ENCODE measurements at regions not wholly inside any gene's neighbourhood (a gene's known extent, or its start where the extent isn't known, plus 50 kb on each side); places are given as distances from the start of the nearest gene placed in this dataset.

DNA sequence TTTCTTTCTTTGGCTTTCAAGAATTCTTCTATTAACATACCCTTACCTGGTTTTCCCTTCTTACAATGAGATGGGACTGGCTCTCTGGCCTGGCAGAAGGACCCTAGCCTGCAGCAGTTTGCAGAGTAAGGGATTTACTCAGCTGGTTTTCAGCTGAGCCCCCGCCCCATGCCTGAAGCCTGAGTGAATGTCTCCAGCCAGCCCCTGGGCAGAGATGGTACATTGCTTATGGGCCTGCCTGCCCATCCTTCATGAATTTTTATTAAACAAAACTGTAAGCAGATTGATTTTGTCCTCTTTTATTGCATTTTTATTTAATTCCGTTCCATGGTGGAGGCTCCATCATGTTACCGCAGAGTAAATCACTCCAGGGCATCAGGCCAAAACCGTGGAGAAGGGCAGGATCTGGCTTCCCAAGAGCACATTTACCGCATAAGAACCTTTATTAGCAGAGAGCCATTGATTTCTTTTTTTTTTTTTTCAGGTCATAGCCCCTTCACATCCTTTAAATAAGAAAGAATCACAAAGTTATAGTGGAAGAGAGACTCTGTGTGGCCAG, 316.2 kb downstream of the DHX35 start:
- H3K4me1 Mint-ChIP-seq (ENCODE audit: low read depth) = no peaks in the 10 kb centered on the region
- H3K4me3 Mint-ChIP-seq = no peak overlapping the region
- H3K27me3 Mint-ChIP-seq (ENCODE audit: low read depth) = no peaks in the 10 kb centered on the region
- DNase-seq (ENCODE audit: low spot score) = no peak
- no peak overlapping the region for H3K27ac Mint-ChIP-seq
- H3K9me3 Mint-ChIP-seq = peaks cover 4% of the 10 kb centered on the region
- no peaks in the 10 kb centered on the region for H3K36me3 Mint-ChIP-seq (ENCODE audit: low read depth)

DNA sequence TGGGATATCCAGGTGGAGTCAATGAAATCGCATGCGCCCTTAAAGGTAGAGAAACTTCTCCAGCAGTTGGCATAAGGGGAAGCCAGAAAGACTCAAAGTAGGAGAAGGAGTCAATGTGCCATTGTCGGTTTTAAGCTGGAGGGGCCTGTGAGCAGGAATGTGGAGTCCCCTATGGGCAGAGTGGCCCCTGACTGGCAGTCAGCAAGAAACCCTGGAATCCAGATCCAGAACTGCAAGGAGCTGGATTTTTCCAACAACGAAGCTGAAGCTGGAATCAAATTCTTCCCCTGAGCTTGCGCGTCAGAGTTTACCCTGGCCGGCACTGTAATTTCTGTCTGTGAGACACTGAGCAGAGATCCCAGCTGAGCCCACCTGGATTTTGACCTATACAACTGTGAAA, 315.0 kb downstream of the DHX35 start:
- no peak overlapping the region for H3K4me3 Mint-ChIP-seq
- no peaks in the 10 kb centered on the region for H3K36me3 Mint-ChIP-seq (ENCODE audit: low read depth)
- no peak for DNase-seq (ENCODE audit: low spot score)
- H3K27ac Mint-ChIP-seq = no peak overlapping the region
- H3K27me3 Mint-ChIP-seq (ENCODE audit: low read depth) = no peaks in the 10 kb centered on the region
- peaks cover 4% of the 10 kb centered on the region for H3K9me3 Mint-ChIP-seq
- H3K4me1 Mint-ChIP-seq (ENCODE audit: low read depth) = no peaks in the 10 kb centered on the region

DNA sequence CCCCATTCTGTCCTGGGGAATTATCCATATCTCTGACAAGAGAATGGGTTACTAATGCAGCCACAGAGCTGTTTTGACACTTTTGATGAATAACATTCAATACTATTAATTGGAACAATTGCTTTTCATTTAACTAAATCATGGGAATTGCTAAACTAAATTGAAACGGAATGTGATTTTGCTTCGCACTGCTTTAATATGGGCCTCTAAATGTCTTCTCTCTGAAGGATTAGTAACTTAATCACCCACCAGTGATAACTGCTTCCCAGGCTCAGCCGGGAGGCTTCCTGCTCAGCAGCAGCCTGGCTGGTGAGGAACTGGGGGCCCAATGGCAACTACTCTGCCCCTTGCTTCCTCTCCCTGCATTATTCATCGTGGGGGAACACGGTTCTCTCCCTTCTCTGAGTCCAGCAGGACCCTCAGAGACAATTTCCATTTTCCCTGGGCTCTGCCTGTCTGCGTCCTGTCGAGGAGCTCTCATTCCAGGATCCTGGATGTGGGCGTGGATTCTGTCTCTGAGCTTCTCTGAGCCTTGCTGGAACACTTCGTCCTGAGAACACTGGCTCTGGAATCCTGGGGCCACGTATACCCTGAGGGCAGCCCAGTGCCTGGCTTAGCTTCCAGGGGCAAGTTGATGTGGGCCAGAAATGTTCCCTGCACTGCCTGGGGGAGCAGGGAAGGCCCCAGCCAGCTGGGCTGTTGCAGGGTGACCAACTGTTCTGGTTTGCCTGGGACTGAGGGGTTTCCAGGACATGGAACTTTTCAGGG, 308.9 kb downstream of the DHX35 start:
- Mint-ChIP-seq H3K36me3 (ENCODE audit: low read depth) (no peaks in the 10 kb centered on the region), H3K27me3 (ENCODE audit: low read depth) (no peaks in the 10 kb centered on the region), H3K9me3 (no peaks in the 10 kb centered on the region), H3K4me3 (no peak overlapping the region), H3K4me1 (ENCODE audit: low read depth) (no peaks in the 10 kb centered on the region), H3K27ac (no peak overlapping the region)
- DNase-seq (ENCODE audit: low spot score) = no peak

DNA sequence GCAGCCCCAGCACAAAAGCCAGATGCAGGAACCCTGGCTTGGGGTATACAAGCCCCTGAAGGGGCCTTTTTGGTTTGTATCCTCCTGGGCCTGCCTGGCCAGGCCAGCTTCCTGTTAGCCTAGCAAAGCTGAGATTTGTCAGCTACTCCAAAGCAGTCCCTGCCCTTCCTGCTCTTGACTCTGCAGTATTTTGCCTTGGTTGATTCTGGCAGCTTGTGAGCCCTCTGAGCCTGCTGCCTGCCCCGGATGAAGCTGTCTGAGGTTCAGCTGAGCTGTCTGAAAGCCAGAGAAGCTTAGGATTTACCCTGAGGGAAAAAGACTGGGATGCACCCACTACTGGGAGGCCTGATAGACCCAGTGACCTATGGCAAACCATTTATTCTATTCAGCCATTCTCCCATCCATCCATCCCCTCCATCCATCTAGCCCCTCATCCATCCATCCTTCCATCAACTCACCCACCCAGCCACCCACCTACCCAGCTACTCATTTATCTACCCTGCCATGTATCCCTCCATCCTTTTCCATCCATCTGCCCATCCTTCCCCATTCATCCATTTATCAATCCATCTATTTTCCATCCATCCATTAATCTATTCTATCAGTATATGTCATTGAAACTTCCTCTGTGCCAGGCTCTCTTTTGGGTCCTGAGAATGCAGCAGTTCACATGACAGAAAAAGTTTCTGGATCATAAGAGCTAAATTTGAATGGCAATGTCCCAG, 307.5 kb downstream of the DHX35 start:
- no peak overlapping the region for H3K27ac Mint-ChIP-seq
- no peak for DNase-seq (ENCODE audit: low spot score)
- no peaks in the 10 kb centered on the region for H3K27me3 Mint-ChIP-seq (ENCODE audit: low read depth)
- no peaks in the 10 kb centered on the region for H3K36me3 Mint-ChIP-seq (ENCODE audit: low read depth)
- H3K9me3 Mint-ChIP-seq = no peaks in the 10 kb centered on the region
- no peaks in the 10 kb centered on the region for H3K4me1 Mint-ChIP-seq (ENCODE audit: low read depth)
- H3K4me3 Mint-ChIP-seq = no peak overlapping the region

DNA sequence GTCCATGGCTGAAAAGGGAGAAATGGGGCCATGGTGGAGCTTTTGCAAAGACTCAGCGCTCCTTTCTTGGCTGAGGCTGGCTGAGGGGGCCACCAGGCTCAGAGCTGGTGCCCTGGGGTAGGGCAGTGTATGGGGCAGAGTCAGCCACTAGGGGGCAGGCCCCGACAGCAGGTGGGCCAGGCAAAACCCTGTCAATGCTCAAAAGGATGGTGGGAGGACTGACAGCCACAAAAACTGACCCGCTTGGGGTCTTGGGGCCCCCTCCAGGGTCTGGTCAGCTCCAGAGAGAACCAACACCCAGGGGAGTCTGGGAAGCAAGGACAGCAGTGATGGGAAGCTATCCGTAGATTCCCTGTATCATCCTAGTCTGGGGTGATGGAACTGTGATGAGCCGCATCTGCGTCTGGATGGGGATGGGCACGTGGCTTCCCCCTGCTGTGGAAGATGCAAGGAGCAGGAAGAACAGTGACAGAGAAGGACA, 306.9 kb downstream of the DHX35 start:
- Mint-ChIP-seq H3K4me1 (ENCODE audit: low read depth) (no peaks in the 10 kb centered on the region), H3K36me3 (ENCODE audit: low read depth) (no peaks in the 10 kb centered on the region), H3K9me3 (no peaks in the 10 kb centered on the region), H3K27me3 (ENCODE audit: low read depth) (no peaks in the 10 kb centered on the region), H3K4me3 (no peak overlapping the region), H3K27ac (no peak overlapping the region)
- DNase-seq (ENCODE audit: low spot score) = peak; percentile 15

DNA sequence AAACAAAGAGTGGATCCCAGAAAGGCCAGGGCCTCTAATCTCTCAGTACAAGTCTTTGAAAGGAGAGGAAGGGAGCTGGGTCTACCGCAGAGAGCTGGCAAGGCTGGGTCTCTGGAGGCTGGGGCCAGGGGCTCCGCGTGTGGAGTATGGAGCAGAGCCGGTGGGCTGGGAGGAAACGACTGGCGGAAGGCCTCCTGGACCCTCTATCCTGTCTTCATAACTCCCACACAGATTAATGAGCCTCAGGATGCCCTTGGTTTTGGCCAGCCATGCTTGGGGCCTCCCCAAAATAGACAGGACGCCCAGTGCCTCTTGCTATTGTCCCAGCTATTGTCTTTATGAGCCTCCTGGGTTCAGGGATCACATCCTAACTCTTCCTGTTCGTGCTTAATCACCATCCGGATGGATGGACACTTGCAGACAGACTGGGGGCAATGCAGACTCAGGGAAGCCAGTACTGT, 306.4 kb downstream of the DHX35 start:
- Mint-ChIP-seq H3K4me3 (no peak overlapping the region), H3K9me3 (no peaks in the 10 kb centered on the region), H3K4me1 (ENCODE audit: low read depth) (no peaks in the 10 kb centered on the region), H3K27ac (no peak overlapping the region), H3K36me3 (ENCODE audit: low read depth) (no peaks in the 10 kb centered on the region), H3K27me3 (ENCODE audit: low read depth) (no peaks in the 10 kb centered on the region)
- no peak for DNase-seq (ENCODE audit: low spot score)

DNA sequence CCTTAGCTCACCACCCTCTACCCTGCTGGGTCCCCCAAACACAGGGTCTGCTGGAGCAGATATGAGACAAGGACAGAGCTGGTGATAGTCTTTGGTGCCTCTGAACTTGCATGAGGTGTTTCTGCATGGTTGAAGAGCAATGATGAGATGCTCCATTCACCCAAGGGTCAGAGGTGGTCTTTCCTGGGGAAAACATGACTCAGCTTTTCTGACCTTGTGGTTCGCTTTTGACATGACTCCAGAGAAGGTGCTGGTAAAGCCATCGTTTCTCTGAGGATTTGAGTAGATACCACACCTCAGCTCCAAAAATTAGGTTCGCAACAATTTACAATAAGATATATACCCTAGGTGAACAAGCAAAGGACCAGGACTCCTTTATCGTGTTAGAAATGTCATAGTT, 304.8 kb downstream of the DHX35 start:
- Mint-ChIP-seq H3K4me1 (ENCODE audit: low read depth) (no peaks in the 10 kb centered on the region), H3K36me3 (ENCODE audit: low read depth) (no peaks in the 10 kb centered on the region), H3K4me3 (no peak overlapping the region), H3K27me3 (ENCODE audit: low read depth) (no peaks in the 10 kb centered on the region), H3K9me3 (no peaks in the 10 kb centered on the region), H3K27ac (no peak overlapping the region)
- no peak for DNase-seq (ENCODE audit: low spot score)

DNA sequence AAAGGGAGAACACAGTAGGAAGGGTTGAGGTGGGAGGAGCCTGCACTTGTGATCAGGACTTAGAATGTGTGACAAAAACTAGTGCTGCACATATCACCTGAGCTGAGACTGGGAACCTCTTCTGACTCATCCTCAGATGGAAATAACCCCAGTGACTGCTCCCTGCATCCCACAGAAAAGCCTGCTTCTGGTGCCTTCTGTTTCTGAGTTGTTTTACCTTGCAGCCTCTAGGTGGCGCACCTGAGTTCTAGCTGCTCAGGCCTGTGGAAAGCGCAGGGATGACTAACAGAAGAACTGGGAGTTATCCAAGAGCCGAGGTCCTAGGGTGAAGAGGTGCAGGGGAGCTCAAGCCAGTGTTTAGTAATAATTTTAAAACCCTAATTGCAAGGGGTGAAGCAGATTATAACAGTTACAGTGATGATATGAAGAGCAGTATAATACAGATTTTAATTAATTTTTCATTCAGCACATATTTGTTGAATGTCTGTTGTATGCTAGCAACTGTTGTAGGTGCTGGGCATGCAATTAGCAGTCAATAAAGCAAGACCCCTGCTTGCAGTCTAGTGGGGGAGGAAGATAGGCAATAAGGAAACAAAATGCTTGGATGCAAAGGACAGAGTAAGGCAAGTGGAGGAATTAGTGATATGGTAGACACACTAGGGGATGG, 302.5 kb downstream of the DHX35 start:
- H3K36me3 Mint-ChIP-seq (ENCODE audit: low read depth) = no peaks in the 10 kb centered on the region
- H3K4me1 Mint-ChIP-seq (ENCODE audit: low read depth) = no peaks in the 10 kb centered on the region
- no peak overlapping the region for H3K27ac Mint-ChIP-seq
- H3K4me3 Mint-ChIP-seq = no peak overlapping the region
- H3K27me3 Mint-ChIP-seq (ENCODE audit: low read depth) = peaks cover 3% of the 10 kb centered on the region
- peak; percentile 21 for DNase-seq (ENCODE audit: low spot score)
- H3K9me3 Mint-ChIP-seq = no peaks in the 10 kb centered on the region

DNA sequence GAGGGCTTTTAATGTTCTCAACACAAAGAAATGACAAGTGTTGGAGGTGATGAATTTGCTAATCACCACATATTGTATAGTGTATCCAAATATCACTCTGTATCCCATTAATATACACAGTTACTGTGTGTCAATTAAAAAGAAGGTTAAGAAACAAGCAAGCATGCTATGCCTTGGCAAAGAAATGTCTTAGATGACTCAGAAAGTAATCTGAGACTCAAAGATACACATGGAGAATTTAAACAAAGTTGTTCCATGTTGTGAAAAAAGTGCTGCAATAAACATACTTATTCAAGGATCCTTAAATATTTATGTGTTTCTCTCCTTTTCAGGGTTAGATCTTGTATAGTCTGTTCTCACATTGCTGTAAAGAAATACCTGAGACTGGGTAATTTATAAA, 300.9 kb downstream of the DHX35 start:
- DNase-seq (ENCODE audit: low spot score) = no peak
- Mint-ChIP-seq H3K4me3 (no peak overlapping the region), H3K9me3 (no peaks in the 10 kb centered on the region), H3K4me1 (ENCODE audit: low read depth) (no peaks in the 10 kb centered on the region), H3K27ac (no peak overlapping the region), H3K27me3 (ENCODE audit: low read depth) (peaks cover 3% of the 10 kb centered on the region), H3K36me3 (ENCODE audit: low read depth) (no peaks in the 10 kb centered on the region)

DNA sequence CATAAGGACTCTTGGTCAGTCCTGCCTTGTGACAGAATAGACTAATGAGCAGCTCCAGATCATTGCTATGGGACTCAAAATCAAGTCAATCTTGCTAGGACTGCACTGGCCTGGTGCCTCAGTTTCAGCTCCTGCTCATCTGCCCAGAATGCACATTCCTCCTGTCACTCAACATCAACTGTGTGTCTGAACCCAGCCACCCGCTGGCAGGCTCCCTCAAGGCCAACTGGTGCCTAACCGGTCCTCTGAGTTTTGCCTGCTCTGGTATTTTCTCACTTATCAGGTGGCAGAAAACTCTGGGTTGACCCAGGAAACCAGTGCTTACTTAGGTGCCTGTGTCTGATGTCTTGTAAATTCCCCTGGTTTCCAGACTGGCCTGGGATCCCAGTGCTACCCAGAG, 297.7 kb downstream of the DHX35 start:
- Mint-ChIP-seq H3K27me3 (ENCODE audit: low read depth) (peaks cover 3% of the 10 kb centered on the region), H3K4me3 (no peak overlapping the region), H3K36me3 (ENCODE audit: low read depth) (no peaks in the 10 kb centered on the region), H3K9me3 (no peaks in the 10 kb centered on the region), H3K4me1 (ENCODE audit: low read depth) (no peaks in the 10 kb centered on the region), H3K27ac (no peak overlapping the region)
- no peak for DNase-seq (ENCODE audit: low spot score)

DNA sequence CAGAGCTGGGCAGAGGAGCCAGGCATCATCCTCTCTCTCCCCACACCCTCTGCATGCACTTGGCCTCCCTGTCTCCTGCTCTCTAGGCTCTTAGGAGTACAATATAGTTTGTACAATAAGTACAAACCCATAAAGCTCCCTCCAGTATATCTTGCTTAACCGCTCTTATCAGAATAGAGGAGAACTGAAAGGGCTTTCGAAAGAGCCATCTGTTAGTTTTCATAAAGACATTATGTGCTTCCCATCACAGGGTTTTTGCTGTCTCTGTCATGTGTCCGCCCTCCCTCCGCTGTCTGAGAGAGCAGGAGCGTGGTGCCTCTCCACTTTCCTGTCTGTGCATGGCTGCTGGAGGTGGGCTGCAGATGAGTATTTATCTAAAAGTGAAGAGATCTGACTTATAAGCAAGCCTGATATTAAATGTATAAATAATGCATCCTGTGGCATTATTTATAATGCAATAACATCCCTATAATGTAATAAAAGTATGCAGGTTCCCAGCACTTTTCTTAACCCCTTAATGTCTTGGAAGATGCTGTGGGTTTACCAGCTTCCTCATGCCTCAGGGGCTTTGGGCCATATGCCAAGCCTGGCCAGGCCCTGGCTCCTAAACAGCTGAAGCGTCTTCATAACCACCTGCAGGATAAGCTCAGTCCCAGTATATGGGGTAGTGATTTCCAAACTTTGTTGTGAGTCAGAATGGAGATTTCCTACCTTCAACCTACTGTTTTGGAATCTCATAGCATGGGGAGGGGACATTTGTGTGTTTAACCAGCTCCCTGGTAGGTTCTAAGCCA, 297.1 kb downstream of the DHX35 start:
- H3K27ac Mint-ChIP-seq = no peak overlapping the region
- H3K36me3 Mint-ChIP-seq (ENCODE audit: low read depth) = no peaks in the 10 kb centered on the region
- no peak overlapping the region for H3K4me3 Mint-ChIP-seq
- no peaks in the 10 kb centered on the region for H3K4me1 Mint-ChIP-seq (ENCODE audit: low read depth)
- peaks cover 3% of the 10 kb centered on the region for H3K27me3 Mint-ChIP-seq (ENCODE audit: low read depth)
- no peak for DNase-seq (ENCODE audit: low spot score)
- no peaks in the 10 kb centered on the region for H3K9me3 Mint-ChIP-seq

DNA sequence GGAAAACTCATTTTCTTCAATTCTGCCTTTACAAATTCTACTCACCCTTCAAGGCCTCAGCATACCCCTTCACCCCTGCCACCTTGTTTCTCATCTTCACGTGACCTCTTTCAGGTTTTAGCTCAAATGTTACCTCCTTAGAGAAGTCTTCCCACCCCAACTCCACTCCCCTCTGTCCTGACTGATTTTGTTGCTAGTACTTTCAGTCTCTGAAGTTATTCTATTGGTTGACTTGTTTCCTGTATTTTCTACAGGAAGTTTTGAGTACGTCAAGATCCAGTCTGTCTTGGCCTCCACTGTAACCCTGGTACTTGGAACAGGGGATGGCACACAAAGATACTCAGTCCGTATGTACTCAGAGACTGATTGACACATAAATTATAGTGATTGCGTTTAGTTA, 296.1 kb downstream of the DHX35 start:
- Mint-ChIP-seq H3K4me1 (ENCODE audit: low read depth) (no peaks in the 10 kb centered on the region), H3K4me3 (no peak overlapping the region), H3K36me3 (ENCODE audit: low read depth) (no peaks in the 10 kb centered on the region), H3K27me3 (ENCODE audit: low read depth) (peaks cover 3% of the 10 kb centered on the region), H3K27ac (no peak overlapping the region), H3K9me3 (no peaks in the 10 kb centered on the region)
- no peak for DNase-seq (ENCODE audit: low spot score)

DNA sequence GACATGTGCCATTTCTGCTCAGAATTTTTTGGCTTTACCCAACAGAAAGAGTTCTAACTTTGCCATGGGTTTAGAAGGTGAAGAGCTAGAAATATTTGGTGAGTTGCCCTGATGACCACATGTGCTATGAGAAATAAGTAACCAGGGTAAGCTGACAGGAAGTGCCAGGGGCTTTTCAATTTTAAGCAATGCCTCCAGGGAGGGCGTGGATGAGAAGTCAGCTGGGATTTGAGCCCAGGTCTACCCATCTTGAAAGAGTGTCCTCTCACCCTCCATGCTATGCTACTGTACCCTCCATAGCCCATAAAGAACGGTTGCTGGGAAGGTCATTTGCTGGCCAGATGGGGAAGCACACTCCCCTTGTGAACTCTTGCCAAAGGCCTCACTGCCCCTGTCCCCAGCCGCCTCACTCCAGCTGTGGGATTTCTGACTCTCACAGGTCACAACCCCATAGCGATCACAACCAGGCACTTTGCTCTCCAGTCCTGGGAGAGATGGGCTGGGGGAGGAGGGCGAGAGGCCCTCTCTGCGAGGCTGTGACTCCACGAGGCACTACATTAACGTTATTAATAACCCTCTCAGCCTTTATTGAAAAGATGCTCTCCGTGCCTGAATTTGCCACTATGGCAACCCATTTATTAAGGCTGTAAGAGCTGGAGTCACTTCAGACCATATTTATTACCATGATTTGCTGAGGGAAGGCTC, 291.1 kb downstream of the DHX35 start:
- peaks cover 3% of the 10 kb centered on the region for H3K27me3 Mint-ChIP-seq (ENCODE audit: low read depth)
- no peaks in the 10 kb centered on the region for H3K36me3 Mint-ChIP-seq (ENCODE audit: low read depth)
- no peak overlapping the region for H3K27ac Mint-ChIP-seq
- no peak for DNase-seq (ENCODE audit: low spot score)
- no peak overlapping the region for H3K4me3 Mint-ChIP-seq
- H3K9me3 Mint-ChIP-seq = no peaks in the 10 kb centered on the region
- no peaks in the 10 kb centered on the region for H3K4me1 Mint-ChIP-seq (ENCODE audit: low read depth)

Data from T-helper 2 cell treated with Interferon-gamma antibody and Interleukin-4, amounts not matched to agents 5 μg/mL and 100 μg/mL, for 36 hours (primary cell).